Natural killer cell treated with Interleukin-12 subunit alpha and Interleukin-12 subunit beta and Interleukin-15 and Interleukin-18, amount 100 ng/mL, for 72 hours (primary cell): ENCODE measurements at regions not wholly inside any gene's neighbourhood (a gene's known extent, or its start where the extent isn't known, plus 50 kb on each side); places are given as distances from the start of the nearest gene placed in this dataset.

Experiments
- ATAC-seq, 2 donors: fragments of 150-1000 bp; cut with Tn5 transposase in 1 of 2; sonication (Bioruptor Pico), chemical (Tn5 transposase) in 1 of 2; 2 replicates each; pipeline ENCODE4 v1.10.0; 2021
- DNase-seq: peaks from one replicate; pipeline ENCODE4 v3.0.0; 2022; ENCODE audit warnings: low spot score
- H3K27ac Mint-ChIP-seq, 2 donors: 1 replicate in 1 of 2; 2 replicates in 1 of 2; pipeline ENCODE4 v1.8.0; 2022; ENCODE audit warnings: mixed read lengths in 2 of 2, mild to moderate bottlenecking in 1 of 2, moderate library complexity in 1 of 2
- H3K27me3 Mint-ChIP-seq, 2 donors: 1 replicate in 1 of 2; 2 replicates in 1 of 2; pipeline ENCODE4 v1.8.0; 2022; ENCODE audit warnings: mixed read lengths in 2 of 2
- H3K36me3 Mint-ChIP-seq: one replicate; pipeline ENCODE4 v1.8.0; 2022; ENCODE audit warnings: mixed read lengths
- H3K4me1 Mint-ChIP-seq, 2 donors: 1 replicate in 1 of 2; 2 replicates in 1 of 2; pipeline ENCODE4 v1.8.0; 2022; ENCODE audit warnings: low read depth in 2 of 2, mixed read lengths in 2 of 2, mild to moderate bottlenecking in 1 of 2
- H3K4me3 Mint-ChIP-seq: one replicate; pipeline ENCODE4 v1.8.0; 2022; ENCODE audit warnings: mixed read lengths
- H3K9me3 Mint-ChIP-seq: 2 replicates; pipeline ENCODE4 v1.8.0; 2022; ENCODE audit warnings: mixed read lengths

GRCh38 chr18:2423761-2424160 is 147.5 kb downstream of the METTL4 start:
- Mint-ChIP-seq H3K9me3 (peaks cover 5% of the 10 kb centered on the region), H3K36me3 (no peaks in the 10 kb centered on the region), H3K27me3 (peaks cover 8 to 21% of the 10 kb centered on the region in 2 donors), H3K27ac (no peak overlapping the region), H3K4me3 (no peak overlapping the region), H3K4me1 (no peaks in the 10 kb centered on the region)
- ATAC-seq (no peak), DNase-seq (no peak)

GRCh38 chr18:2424420-2424819 is 146.9 kb downstream of the METTL4 start:
- Mint-ChIP-seq H3K4me1 (no peaks in the 10 kb centered on the region), H3K4me3 (no peak overlapping the region), H3K27me3 (peaks cover 8 to 21% of the 10 kb centered on the region in 2 donors), H3K27ac (no peak overlapping the region), H3K36me3 (no peaks in the 10 kb centered on the region), H3K9me3 (peaks cover 5% of the 10 kb centered on the region)
- DNase-seq (no peak), ATAC-seq (no peak)

- Mint-ChIP-seq H3K4me1 (no peaks in the 10 kb centered on the region), H3K9me3 (peaks cover 10% of the 10 kb centered on the region), H3K27ac (no peak overlapping the region), H3K27me3 (peaks cover 8 to 11% of the 10 kb centered on the region in 2 donors), H3K36me3 (no peaks in the 10 kb centered on the region), H3K4me3 (no peak overlapping the region)
- ATAC-seq (no peak), DNase-seq (no peak)
Measured at GRCh38 chr18:2425426-2426317, 145.6 kb downstream of the METTL4 start.

GRCh38 chr18:2430191-2430590 is 141.1 kb downstream of the METTL4 start:
- Mint-ChIP-seq H3K36me3 (no peaks in the 10 kb centered on the region), H3K4me1 (no peaks in the 10 kb centered on the region), H3K4me3 (no peak overlapping the region), H3K27ac (no peak overlapping the region), H3K27me3 (peaks cover 7 to 8% of the 10 kb centered on the region in 2 donors), H3K9me3 (peaks cover 10% of the 10 kb centered on the region)
- DNase-seq (no peak), ATAC-seq (no peak)

- no peak overlapping the region for H3K27ac Mint-ChIP-seq
- H3K9me3 Mint-ChIP-seq: peaks cover 5% of the 10 kb centered on the region
- no peak overlapping the region for H3K4me3 Mint-ChIP-seq
- no peak for DNase-seq
- peaks cover 9 to 18% of the 10 kb centered on the region in 2 donors for H3K27me3 Mint-ChIP-seq
- no peaks in the 10 kb centered on the region for H3K36me3 Mint-ChIP-seq
- H3K4me1 Mint-ChIP-seq: no peaks in the 10 kb centered on the region
- no peak for ATAC-seq
Measured at GRCh38 chr18:2431806-2432205, 139.5 kb downstream of the METTL4 start.

- no peak overlapping the region for H3K27ac Mint-ChIP-seq
- no peaks in the 10 kb centered on the region for H3K4me1 Mint-ChIP-seq
- H3K27me3 Mint-ChIP-seq: peaks cover 9 to 18% of the 10 kb centered on the region in 2 donors
- H3K9me3 Mint-ChIP-seq: peaks cover 5% of the 10 kb centered on the region
- no peak for ATAC-seq
- H3K4me3 Mint-ChIP-seq: no peak overlapping the region
- no peaks in the 10 kb centered on the region for H3K36me3 Mint-ChIP-seq
- DNase-seq: no peak
Measured at GRCh38 chr18:2433366-2433765, 137.9 kb downstream of the METTL4 start.

- DNase-seq (no peak), ATAC-seq (no peak)
- Mint-ChIP-seq H3K27ac (no peak overlapping the region), H3K36me3 (no peaks in the 10 kb centered on the region), H3K9me3 (no peaks in the 10 kb centered on the region), H3K4me3 (no peak overlapping the region), H3K27me3 (peaks cover 4 to 18% of the 10 kb centered on the region in 2 donors), H3K4me1 (peaks cover 0 to 6% of the 10 kb centered on the region in 2 donors)
Measured at GRCh38 chr18:2441544-2441943, 129.8 kb downstream of the METTL4 start.

GRCh38 chr18:2442006-2442405 is 129.3 kb downstream of the METTL4 start:
- no peak for DNase-seq
- H3K9me3 Mint-ChIP-seq: no peaks in the 10 kb centered on the region
- peaks cover 0 to 6% of the 10 kb centered on the region in 2 donors for H3K4me1 Mint-ChIP-seq
- H3K4me3 Mint-ChIP-seq: no peak overlapping the region
- H3K36me3 Mint-ChIP-seq: no peaks in the 10 kb centered on the region
- no peak for ATAC-seq
- H3K27me3 Mint-ChIP-seq: peaks cover 4 to 18% of the 10 kb centered on the region in 2 donors
- H3K27ac Mint-ChIP-seq: no peak overlapping the region

- Mint-ChIP-seq H3K4me3 (no peak overlapping the region), H3K27ac (no peak overlapping the region), H3K27me3 (peaks cover 4 to 18% of the 10 kb centered on the region in 2 donors), H3K36me3 (no peaks in the 10 kb centered on the region), H3K4me1 (peaks cover 0 to 6% of the 10 kb centered on the region in 2 donors), H3K9me3 (no peaks in the 10 kb centered on the region)
- no peak for ATAC-seq
- no peak for DNase-seq
Measured at GRCh38 chr18:2442726-2443275, 128.5 kb downstream of the METTL4 start.

GRCh38 chr18:2444201-2444875 is 127.0 kb downstream of the METTL4 start:
- H3K27ac Mint-ChIP-seq: no peak overlapping the region
- H3K9me3 Mint-ChIP-seq: no peaks in the 10 kb centered on the region

GRCh38 chr18:2448565-2449151 is 122.6 kb downstream of the METTL4 start:
- no peak overlapping the region for H3K27ac Mint-ChIP-seq
- no peaks in the 10 kb centered on the region for H3K36me3 Mint-ChIP-seq
- no peak overlapping the region for H3K4me3 Mint-ChIP-seq
- H3K27me3 Mint-ChIP-seq: peaks cover 5 to 9% of the 10 kb centered on the region in 2 donors
- H3K9me3 Mint-ChIP-seq: no peaks in the 10 kb centered on the region
- DNase-seq (no peak), ATAC-seq (no peak)
- peaks cover 0 to 6% of the 10 kb centered on the region in 2 donors for H3K4me1 Mint-ChIP-seq

More at GRCh38 chr18:2444201-2444875, 127.0 kb downstream of the METTL4 start:
- no peaks in the 10 kb centered on the region for H3K36me3 Mint-ChIP-seq
- peaks cover 4 to 18% of the 10 kb centered on the region in 2 donors for H3K27me3 Mint-ChIP-seq
- no peak overlapping the region for H3K4me3 Mint-ChIP-seq
- H3K4me1 Mint-ChIP-seq: peaks cover 0 to 6% of the 10 kb centered on the region in 2 donors
- DNase-seq: no peak
- ATAC-seq: no peak

- Mint-ChIP-seq H3K27ac (no peak overlapping the region), H3K36me3 (no peaks in the 10 kb centered on the region), H3K9me3 (no peaks in the 10 kb centered on the region), H3K27me3 (peaks cover 0 to 5% of the 10 kb centered on the region in 2 donors), H3K4me3 (no peak overlapping the region), H3K4me1 (no peaks in the 10 kb centered on the region)
- DNase-seq: no peak
- ATAC-seq: no peak
Measured at GRCh38 chr18:2451556-2451955, 119.7 kb downstream of the METTL4 start.

- H3K4me3 Mint-ChIP-seq: no peak overlapping the region
- peaks cover 7% of the 10 kb centered on the region for H3K9me3 Mint-ChIP-seq
- ATAC-seq (no peak), DNase-seq (no peak)
- peaks cover 18 to 28% of the 10 kb centered on the region in 2 donors for H3K27me3 Mint-ChIP-seq
- H3K27ac Mint-ChIP-seq: no peak overlapping the region
- H3K4me1 Mint-ChIP-seq: no peaks in the 10 kb centered on the region
- peaks cover 4% of the 10 kb centered on the region for H3K36me3 Mint-ChIP-seq
Measured at GRCh38 chr18:2459886-2460285, 111.4 kb downstream of the METTL4 start.
